ENCODE measurements at regions not wholly inside any gene's neighbourhood (a gene's known extent, or its start where the extent isn't known, plus 50 kb on each side); places are given as distances from the start of the nearest gene placed in this dataset.

- no peak for ATAC-seq (ENCODE audit: insufficient read depth, low read depth)
- TF ChIP-seq EZH2 (IDR thresholded peaks at IDR 0.05; ENCODE audit: borderline replicate concordance, low read depth, low read length, severe bottlenecking) (no peak), CTCF (IDR thresholded peaks at IDR 0.05; ENCODE audit: borderline replicate concordance, extremely low read depth, low read length, poor library complexity, severe bottlenecking) (no peak)
Measured at GRCh38 chr20:17142666-17143065, 84.2 kb upstream of the PCSK2 start.

DNA sequence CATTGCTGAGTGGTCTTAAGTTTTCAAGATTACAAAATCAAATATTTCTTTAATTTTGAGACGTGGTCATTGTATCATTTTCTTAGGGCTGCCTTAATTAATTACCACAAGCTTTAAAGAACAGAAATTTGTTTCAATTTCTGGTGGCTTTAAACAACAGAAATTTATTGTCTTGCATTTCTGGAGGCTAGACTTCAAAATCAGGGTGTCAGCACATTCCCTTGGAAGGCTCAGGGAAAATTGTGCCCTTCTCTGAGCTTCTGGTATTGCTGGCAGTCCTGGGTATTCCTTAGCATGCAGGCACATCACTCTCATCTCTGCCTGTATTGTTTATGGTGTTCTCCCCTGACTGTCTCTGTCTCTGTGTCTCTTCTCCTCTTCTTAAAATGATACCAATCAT is 76.0 kb upstream of the PCSK2 start:
- H3K4me3 ChIP-seq (ENCODE audit: low read depth in 1 of 2, low read length in 2 of 2): no peak overlapping the region
- H3K36me3 ChIP-seq (ENCODE audit: insufficient read depth, low read length): no peaks in the 10 kb centered on the region
- H3K4me1 ChIP-seq (ENCODE audit: insufficient read depth, low read length): no peaks in the 10 kb centered on the region
- no peaks in the 10 kb centered on the region for H3K79me2 ChIP-seq (ENCODE audit: insufficient read depth, low read length)
- TF ChIP-seq EZH2 (IDR thresholded peaks at IDR 0.05; ENCODE audit: borderline replicate concordance, low read depth, low read length, severe bottlenecking) (no peak), CTCF (IDR thresholded peaks at IDR 0.05; ENCODE audit: borderline replicate concordance, extremely low read depth, low read length, poor library complexity, severe bottlenecking) (no peak)
- H3K27ac ChIP-seq (ENCODE audit: low read length): no peak overlapping the region
- no peaks in the 10 kb centered on the region for H3K9me3 ChIP-seq (ENCODE audit: insufficient read depth, low read length, severe bottlenecking)
- DNase-seq: no peak
- no peak overlapping the region for H2AFZ ChIP-seq (ENCODE audit: low read depth, low read length)
- H3K27me3 ChIP-seq (ENCODE audit: insufficient read depth, low read length, poor library complexity): no peaks in the 10 kb centered on the region
- no peaks in the 10 kb centered on the region for H4K20me1 ChIP-seq (ENCODE audit: insufficient read depth, low read length)
- no peak overlapping the region for H3K4me2 ChIP-seq (ENCODE audit: insufficient read depth, low read length)
- no peak for ATAC-seq (ENCODE audit: insufficient read depth, low read depth)
- H3K9ac ChIP-seq (ENCODE audit: low read depth, low read length): no peak overlapping the region

More at GRCh38 chr20:17142666-17143065, 84.2 kb upstream of the PCSK2 start:
- Histone ChIP-seq H3K27ac (ENCODE audit: low read length) (no peak overlapping the region), H3K4me2 (ENCODE audit: insufficient read depth, low read length) (no peak overlapping the region), H3K4me1 (ENCODE audit: insufficient read depth, low read length) (no peaks in the 10 kb centered on the region), H3K36me3 (ENCODE audit: insufficient read depth, low read length) (no peaks in the 10 kb centered on the region), H3K79me2 (ENCODE audit: insufficient read depth, low read length) (no peaks in the 10 kb centered on the region), H3K9me3 (ENCODE audit: insufficient read depth, low read length, severe bottlenecking) (no peaks in the 10 kb centered on the region), H3K4me3 (ENCODE audit: low read depth in 1 of 2, low read length in 2 of 2) (no peak overlapping the region), H4K20me1 (ENCODE audit: insufficient read depth, low read length) (no peaks in the 10 kb centered on the region), H3K9ac (ENCODE audit: low read depth, low read length) (no peak overlapping the region), H3K27me3 (ENCODE audit: insufficient read depth, low read length, poor library complexity) (no peaks in the 10 kb centered on the region), H2AFZ (ENCODE audit: low read depth, low read length) (no peak overlapping the region)
- DNase-seq: no peak

DNA sequence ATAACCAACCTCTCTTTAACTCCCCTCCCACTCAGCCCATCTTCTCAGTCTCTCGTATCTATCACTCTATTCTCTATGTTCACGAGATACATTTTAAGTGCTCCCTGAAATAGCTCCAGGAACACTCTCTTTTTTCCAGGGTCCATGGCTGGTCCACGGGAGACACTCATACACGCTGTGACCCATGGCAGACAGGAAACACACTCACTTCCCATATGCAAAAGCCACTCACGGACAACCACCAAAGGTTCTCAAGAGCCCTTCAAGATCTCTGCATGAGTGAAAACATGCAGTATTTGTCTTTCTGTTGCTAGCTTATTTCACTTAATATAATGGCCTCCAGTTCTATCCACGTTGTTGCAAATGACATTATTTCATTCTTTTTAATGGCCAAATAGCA is 71.4 kb upstream of the PCSK2 start:
- Histone ChIP-seq H3K27ac (ENCODE audit: low read length) (no peak overlapping the region), H3K9me3 (ENCODE audit: insufficient read depth, low read length, severe bottlenecking) (no peaks in the 10 kb centered on the region), H3K4me1 (ENCODE audit: insufficient read depth, low read length) (no peaks in the 10 kb centered on the region), H3K4me3 (ENCODE audit: low read depth in 1 of 2, low read length in 2 of 2) (no peak overlapping the region), H3K79me2 (ENCODE audit: insufficient read depth, low read length) (no peaks in the 10 kb centered on the region), H3K9ac (ENCODE audit: low read depth, low read length) (no peak overlapping the region), H3K4me2 (ENCODE audit: insufficient read depth, low read length) (no peak overlapping the region), H3K27me3 (ENCODE audit: insufficient read depth, low read length, poor library complexity) (no peaks in the 10 kb centered on the region), H2AFZ (ENCODE audit: low read depth, low read length) (no peak overlapping the region), H3K36me3 (ENCODE audit: insufficient read depth, low read length) (no peaks in the 10 kb centered on the region), H4K20me1 (ENCODE audit: insufficient read depth, low read length) (no peaks in the 10 kb centered on the region)
- DNase-seq (no peak), ATAC-seq (ENCODE audit: insufficient read depth, low read depth) (no peak)
- no peak for TF ChIP-seq CTCF (IDR thresholded peaks at IDR 0.05; ENCODE audit: borderline replicate concordance, extremely low read depth, low read length, poor library complexity, severe bottlenecking)
- TF ChIP-seq EZH2 (IDR thresholded peaks at IDR 0.05; ENCODE audit: borderline replicate concordance, low read depth, low read length, severe bottlenecking): no peak

GRCh38 chr20:17158701-17159100 is 68.1 kb upstream of the PCSK2 start:
- Histone ChIP-seq H3K79me2 (ENCODE audit: insufficient read depth, low read length) (no peaks in the 10 kb centered on the region), H4K20me1 (ENCODE audit: insufficient read depth, low read length) (no peaks in the 10 kb centered on the region), H3K4me3 (ENCODE audit: low read depth in 1 of 2, low read length in 2 of 2) (no peak overlapping the region), H3K36me3 (ENCODE audit: insufficient read depth, low read length) (no peaks in the 10 kb centered on the region), H3K9me3 (ENCODE audit: insufficient read depth, low read length, severe bottlenecking) (no peaks in the 10 kb centered on the region), H3K4me2 (ENCODE audit: insufficient read depth, low read length) (no peak overlapping the region), H3K27me3 (ENCODE audit: insufficient read depth, low read length, poor library complexity) (no peaks in the 10 kb centered on the region), H3K4me1 (ENCODE audit: insufficient read depth, low read length) (no peaks in the 10 kb centered on the region), H3K27ac (ENCODE audit: low read length) (no peak overlapping the region), H3K9ac (ENCODE audit: low read depth, low read length) (no peak overlapping the region), H2AFZ (ENCODE audit: low read depth, low read length) (no peak overlapping the region)
- no peak for DNase-seq
- TF ChIP-seq CTCF (IDR thresholded peaks at IDR 0.05; ENCODE audit: borderline replicate concordance, extremely low read depth, low read length, poor library complexity, severe bottlenecking) (no peak), EZH2 (IDR thresholded peaks at IDR 0.05; ENCODE audit: borderline replicate concordance, low read depth, low read length, severe bottlenecking) (no peak)
- ATAC-seq (ENCODE audit: insufficient read depth, low read depth): no peak

Data from DND-41 (cell line).